Ammon's horn (tissue), 1 donor: ENCODE measurements at regions not wholly inside any gene's neighbourhood (a gene's known extent, or its start where the extent isn't known, plus 50 kb on each side); places are given as distances from the start of the nearest gene placed in this dataset.
A peak's percentile ranks its signal among the peaks of the same experiment; 100 is the strongest.
"Not testable (repeated sequence)": the region's sequence is repeated elsewhere in the genome, so short reads cannot be mapped to it uniquely, and the experiment has no call there.

Experiments
- DNase-seq: peaks from one replicate; pipeline ENCODE4 v3.0.0-alpha.2; 2016; ENCODE audit warnings: low spot score

- no peak for DNase-seq
Measured at GRCh38 chr5:36390640-36391039, 88.9 kb upstream of the RANBP3L start.

DNA sequence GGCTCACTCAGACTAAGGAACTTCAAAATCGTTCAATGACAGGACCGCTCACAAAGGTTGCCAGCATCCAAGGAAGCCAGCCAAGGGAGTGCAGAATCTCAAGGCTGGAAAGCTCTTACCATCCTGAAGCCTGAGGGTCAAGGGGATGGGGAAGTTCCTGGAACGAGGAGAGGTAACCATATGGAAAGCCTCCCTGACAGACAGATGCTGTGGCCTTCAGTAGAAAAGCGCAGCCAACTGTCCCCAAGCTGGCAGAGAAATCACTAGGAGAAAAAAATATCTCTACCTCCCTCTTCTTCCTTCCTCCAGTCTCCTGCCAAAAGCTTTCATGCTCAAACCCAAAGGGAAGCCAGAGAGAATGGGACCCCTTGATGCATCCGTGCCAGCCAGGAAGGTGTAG, 90.5 kb upstream of the RANBP3L start:
- DNase-seq, result no peak

GRCh38 chr5:36392818-36393217, 91.1 kb upstream of the RANBP3L start:
- no peak for DNase-seq

DNA sequence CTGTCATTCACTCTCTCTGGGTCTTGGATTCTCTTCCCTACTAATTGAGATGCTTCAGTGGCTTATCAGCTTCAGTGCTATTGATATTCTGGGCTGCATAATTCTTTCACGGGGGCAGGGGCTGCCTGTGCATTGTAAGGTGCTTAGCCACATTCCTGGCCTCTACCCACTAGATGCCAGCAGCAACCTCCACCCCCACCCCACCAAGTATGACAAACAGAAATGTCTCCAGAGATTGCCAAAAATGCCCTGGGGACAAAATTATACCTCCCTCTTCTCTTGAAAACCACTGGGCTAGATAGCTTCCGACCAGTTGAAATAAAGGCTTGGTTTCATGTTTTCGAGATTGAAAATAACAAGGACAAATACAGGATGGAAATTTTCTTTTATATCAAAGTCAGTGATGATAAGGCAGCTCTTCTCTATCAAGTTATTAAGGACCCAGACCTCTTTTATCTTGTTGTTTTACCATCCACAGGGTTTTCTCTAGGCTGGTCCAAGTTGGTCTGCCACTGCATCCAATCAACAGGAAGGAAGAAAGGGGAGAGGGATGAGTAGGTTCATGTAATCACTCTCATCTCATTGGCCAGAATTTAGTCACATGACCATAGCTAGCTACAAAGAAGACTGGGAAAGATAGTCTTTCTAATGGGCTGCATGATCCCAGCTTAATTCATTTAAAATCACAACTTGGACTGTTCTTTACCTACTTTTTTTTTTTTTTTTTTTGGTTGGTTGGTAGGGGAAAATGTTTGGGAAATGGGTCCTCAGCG, 92.1 kb upstream of the RANBP3L start:
- DNase-seq, result no peak

- DNase-seq, result no peak
Measured at GRCh38 chr5:36395260-36395659, 93.6 kb upstream of the RANBP3L start.

DNA sequence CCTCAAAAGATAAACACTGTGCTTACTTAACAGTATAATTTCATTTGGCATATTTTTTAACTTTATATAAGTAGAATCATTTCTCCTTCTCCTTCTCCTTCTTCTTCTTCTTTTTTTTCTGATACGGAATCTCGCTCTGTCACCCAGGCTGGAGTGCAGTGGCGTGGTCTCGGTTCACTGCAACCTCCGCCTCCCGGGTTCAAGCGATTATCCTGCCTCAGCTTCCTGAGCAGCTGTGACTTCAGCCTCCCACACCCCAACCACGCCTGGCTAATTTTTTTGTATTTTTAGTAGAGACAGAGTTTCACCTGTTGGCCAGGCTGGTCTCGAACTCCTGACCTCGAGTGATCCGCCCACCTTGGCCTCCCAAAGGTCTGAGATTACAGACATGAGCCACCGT, 94.2 kb upstream of the RANBP3L start:
- not testable (repeated sequence) for DNase-seq

- no peak for DNase-seq
Measured at GRCh38 chr5:36396640-36397039, 94.9 kb upstream of the RANBP3L start.

- peak; percentile 41 for DNase-seq
Measured at GRCh38 chr5:36397901-36398536, 96.3 kb upstream of the RANBP3L start.

- no peak for DNase-seq
Measured at GRCh38 chr5:36402512-36402906, 100.8 kb upstream of the RANBP3L start.

DNA sequence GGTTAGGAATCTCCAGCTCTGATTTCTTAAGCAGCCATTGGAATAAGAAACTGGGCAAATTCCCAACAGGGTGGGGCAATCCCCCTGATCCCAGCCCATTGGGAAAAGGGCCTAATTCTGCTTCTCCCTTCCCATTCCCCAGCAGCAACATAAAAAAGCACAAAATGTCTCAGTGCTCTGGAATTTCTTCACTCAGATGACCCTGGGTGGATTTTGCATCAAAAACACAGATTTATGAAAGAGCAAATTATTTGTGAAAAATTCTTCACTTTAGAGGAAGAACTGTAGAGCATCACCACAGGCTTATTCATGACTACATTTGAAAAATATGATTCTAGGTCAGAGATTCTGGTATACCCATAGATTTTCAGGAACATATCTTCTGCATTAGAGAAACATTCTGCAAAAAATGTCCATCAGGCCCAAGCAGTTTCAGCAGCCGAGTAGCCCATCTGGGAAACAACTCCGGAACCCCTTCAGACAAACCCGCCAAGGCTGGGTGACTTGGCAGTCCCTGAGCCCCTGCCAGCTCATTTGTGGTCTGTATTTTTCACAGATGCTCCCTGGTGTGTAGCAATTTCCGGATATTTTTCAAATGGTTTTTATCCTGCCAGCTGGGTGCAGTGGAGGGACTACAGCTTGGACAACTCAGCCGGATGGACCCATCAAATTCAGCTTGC, 102.1 kb upstream of the RANBP3L start:
- DNase-seq, result peak; percentile 31

- no peak for DNase-seq
Measured at GRCh38 chr5:36406023-36406422, 104.3 kb upstream of the RANBP3L start.

DNA sequence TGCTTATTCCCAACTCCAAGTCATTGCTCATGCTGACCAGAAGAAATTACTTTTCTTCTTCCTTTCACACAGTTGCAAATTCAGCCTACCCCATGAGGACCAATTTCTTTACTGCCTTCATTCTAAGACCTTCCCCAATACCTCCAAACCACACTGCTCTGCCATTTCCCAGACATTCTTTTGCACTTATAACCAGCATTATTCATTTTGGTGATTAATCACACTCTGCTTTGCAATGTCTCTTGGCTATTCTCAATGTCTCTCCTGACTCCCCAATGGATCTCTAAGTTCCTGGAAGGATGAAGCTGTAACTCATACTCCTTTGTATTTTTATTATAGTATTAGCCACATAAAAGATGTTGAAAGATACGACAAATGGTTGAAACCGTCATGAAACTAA, 105.7 kb upstream of the RANBP3L start:
- no peak for DNase-seq

- DNase-seq, result not testable (repeated sequence)
Measured at GRCh38 chr5:36409711-36410110, 108.0 kb upstream of the RANBP3L start.

- not testable (repeated sequence) for DNase-seq
Measured at GRCh38 chr5:36410672-36411071, 109.0 kb upstream of the RANBP3L start.

DNA sequence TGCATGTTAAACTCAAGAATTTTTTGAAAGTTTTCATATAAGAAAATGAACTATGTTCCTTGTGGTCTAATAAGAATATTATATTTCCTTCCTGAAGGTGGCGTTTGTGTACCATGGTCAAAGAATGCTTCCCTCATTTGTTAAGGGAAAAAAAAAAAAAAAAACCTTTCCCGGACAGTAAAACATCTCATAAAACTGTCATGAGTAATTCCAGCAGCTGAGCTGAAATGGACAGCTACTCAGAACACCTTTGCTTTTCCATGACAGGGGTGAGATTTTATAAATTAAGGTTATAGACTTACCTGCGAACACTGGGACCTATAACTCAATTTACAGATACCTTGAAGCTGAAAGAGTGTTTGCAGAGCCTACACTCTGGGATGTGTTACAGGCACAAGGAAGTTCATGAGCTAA, 113.2 kb upstream of the RANBP3L start:
- peak; percentile 52 for DNase-seq

- no peak for DNase-seq
Measured at GRCh38 chr5:36416605-36417004, 114.9 kb upstream of the RANBP3L start.

- no peak for DNase-seq
Measured at GRCh38 chr5:36417221-36417620, 115.5 kb upstream of the RANBP3L start.

DNA sequence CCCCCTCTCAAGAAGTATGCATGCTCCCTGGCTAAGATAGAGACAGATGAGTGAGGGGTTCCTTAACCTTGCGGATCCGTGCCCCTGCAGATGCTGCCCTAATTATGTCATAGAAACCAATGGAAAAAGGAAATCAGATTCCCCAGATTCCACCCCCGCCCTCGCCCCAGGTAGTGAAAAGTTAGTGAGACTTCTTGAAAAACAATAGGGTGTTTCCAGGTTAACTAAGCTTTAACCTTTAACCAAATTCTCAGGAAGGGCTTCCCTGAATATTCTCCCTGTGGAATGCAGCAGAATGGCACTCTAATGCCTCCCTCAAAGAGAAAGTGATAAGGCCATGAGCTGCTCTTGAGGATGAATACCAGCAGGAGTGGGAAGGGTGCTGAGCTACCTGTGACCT, 116.0 kb upstream of the RANBP3L start:
- no peak for DNase-seq

DNA sequence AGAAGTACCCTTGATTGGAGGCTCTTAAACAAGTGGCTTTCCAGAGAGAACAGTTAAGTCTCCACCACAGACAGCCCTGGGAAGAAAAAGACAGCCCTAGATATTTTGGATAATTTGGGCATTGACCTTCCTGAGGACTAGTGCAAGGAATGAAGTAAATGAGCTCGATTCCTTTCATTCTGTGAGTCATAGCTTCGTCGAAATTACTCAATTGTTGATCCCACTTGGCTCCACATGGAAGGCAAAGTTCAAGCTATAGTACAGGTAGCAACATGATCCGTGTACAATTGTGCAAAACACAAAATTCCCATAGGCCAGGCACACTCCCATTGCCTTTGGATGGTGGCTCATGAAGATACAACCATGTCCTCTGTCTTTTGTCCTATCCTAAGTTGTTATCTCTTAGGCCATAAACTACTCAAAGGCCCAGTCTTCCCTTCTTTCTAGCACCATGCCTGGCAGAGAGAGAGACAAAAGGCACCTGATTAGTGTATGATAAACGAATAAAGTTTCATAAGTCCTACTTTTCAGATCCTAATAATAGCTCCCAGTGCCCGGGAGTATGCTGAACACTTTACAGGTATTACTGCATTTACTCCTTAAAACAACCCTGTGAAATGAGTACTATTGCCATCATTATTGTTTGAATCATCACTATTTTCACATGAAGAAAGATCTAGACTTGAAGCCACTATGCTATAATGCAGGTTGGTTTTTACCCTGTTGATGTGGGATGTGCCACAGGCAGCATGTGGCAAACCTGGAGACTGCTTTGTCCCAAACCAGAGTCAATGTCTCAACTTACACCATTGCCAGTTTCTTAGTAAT, 116.7 kb upstream of the RANBP3L start:
- no peak for DNase-seq

DNA sequence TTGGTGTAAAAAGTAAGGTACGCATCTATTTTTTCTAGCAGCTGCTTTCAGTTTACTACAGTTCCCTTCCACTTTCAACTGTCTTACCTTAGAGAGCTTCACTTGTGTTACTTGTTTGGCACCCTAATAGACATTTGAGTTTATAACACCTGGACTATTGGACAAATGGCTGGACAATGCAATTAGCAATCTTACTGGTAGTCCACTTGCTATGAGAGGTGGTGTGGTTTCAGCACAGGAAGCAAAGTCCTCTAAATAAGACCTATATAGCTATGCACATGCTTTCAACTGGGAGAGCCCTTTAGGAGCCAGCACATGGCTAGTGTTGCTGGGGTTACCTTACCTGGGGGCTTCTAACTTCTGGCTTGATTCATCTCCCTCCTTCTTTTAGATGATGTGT, 119.6 kb upstream of the RANBP3L start:
- no peak for DNase-seq

DNA sequence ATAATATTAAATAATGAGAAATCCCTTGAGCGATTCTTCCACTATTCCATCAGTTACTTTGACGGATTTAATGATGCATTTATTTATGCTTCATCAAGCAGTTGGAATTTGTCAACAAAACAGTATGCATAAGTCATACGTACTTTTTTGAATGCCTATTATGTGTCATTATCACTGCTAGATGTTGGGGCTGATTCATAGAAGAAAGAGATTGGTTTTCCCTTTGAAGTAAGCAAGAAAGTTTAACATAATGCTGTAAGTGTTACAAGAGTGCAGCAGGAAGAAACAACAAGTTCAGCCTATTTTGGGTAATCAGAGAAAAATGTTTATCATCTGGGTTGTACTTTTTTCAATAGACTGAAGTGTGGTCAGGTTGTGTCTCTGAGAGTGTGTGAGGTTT, 121.2 kb upstream of the RANBP3L start:
- DNase-seq, result no peak

DNA sequence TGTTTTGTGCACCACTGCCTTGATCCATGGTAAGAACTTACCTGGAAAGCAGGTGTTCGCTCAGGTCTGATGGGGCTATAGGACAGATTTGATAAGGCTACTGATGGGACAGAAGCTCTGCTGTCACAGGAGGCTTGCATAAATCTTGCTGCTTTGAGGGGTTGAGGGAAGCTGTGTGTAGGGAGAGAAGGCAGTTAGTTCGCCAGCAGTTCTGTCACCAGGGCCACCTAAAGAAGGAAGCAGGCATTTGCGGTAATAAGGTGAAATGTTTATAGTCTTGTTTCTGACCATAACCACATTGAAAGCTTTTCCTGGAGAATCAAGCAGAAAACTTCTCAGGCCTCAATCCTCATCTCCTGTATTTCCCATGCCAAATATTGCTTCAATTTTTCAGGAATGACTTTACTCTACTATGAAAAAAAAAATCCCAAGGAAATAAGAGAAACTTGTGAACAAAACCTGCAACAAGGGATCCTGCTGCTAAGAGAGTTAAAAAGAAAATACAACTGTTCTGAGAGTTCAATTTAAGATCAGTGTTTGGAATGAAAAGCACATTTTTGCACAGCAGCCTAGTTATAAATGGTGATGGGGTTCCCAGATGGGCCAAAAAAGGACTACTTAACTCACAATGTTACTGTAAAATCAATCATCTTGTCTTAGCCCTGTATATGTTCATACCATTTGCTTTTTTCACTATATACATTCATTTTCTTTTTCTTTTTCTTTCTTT, 122.0 kb upstream of the RANBP3L start:
- DNase-seq, result no peak
